Brain microvascular endothelial cell (primary cell): ENCODE measurements at regions not wholly inside any gene's neighbourhood (a gene's known extent, or its start where the extent isn't known, plus 50 kb on each side); places are given as distances from the start of the nearest gene placed in this dataset.

Experiments
- DNase-seq: peaks from one replicate; pipeline ENCODE4 v3.0.0-alpha.2; 2020
- H3K27ac ChIP-seq: fragments of 250-450 bp; sonication (Bioruptor Pico); 2 replicates; pipeline ENCODE4 v1.5.1; 2020; ENCODE audit warnings: mild to moderate bottlenecking, moderate library complexity
- H3K27me3 ChIP-seq: fragments of 250-450 bp; sonication (Bioruptor Pico); replicated peaks from 2 replicates; pipeline ENCODE4 v1.5.1; 2020; ENCODE audit warnings: mild to moderate bottlenecking
- H3K36me3 ChIP-seq: fragments of 250-450 bp; sonication (Bioruptor Pico); replicated peaks from 2 replicates; pipeline ENCODE4 v1.5.1; 2020; ENCODE audit warnings: mild to moderate bottlenecking
- H3K4me3 ChIP-seq: 2 replicates; pipeline ENCODE4 v1.5.1; 2011; ENCODE audit warnings: low read depth, mild to moderate bottlenecking, control low read depth, low read length, moderate library complexity
- in situ Hi-C: cut with HindIII; loops from 2 replicates; pipeline ENCODE4 v1.10.0; 2017; ENCODE audit warnings: low sequenced_read_pairs, low pct_ligation_motif_present
- TF ChIP-seq, protein P1 (sequence below): IDR thresholded peaks from 2 replicates; pipeline ENCODE4 v1.5.1; 2011; ENCODE audit warnings: low read depth, mild to moderate bottlenecking, moderate library complexity, low read length, control low read depth, inconsistent platforms; ENCODE audit errors: missing control alignments

GRCh38 chr2:54371460-54372065, 84.6 kb upstream of the SPTBN1 start:
- in situ Hi-C loops, result no loop called here
- TF ChIP-seq, protein P1, sequence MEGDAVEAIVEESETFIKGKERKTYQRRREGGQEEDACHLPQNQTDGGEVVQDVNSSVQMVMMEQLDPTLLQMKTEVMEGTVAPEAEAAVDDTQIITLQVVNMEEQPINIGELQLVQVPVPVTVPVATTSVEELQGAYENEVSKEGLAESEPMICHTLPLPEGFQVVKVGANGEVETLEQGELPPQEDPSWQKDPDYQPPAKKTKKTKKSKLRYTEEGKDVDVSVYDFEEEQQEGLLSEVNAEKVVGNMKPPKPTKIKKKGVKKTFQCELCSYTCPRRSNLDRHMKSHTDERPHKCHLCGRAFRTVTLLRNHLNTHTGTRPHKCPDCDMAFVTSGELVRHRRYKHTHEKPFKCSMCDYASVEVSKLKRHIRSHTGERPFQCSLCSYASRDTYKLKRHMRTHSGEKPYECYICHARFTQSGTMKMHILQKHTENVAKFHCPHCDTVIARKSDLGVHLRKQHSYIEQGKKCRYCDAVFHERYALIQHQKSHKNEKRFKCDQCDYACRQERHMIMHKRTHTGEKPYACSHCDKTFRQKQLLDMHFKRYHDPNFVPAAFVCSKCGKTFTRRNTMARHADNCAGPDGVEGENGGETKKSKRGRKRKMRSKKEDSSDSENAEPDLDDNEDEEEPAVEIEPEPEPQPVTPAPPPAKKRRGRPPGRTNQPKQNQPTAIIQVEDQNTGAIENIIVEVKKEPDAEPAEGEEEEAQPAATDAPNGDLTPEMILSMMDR, result no peak
- Histone ChIP-seq H3K36me3 (no peaks in the 10 kb centered on the region), H3K4me3 (no peak overlapping the region), H3K27me3 (no peaks in the 10 kb centered on the region), H3K27ac (no peak overlapping the region)
- no peak for DNase-seq

DNA sequence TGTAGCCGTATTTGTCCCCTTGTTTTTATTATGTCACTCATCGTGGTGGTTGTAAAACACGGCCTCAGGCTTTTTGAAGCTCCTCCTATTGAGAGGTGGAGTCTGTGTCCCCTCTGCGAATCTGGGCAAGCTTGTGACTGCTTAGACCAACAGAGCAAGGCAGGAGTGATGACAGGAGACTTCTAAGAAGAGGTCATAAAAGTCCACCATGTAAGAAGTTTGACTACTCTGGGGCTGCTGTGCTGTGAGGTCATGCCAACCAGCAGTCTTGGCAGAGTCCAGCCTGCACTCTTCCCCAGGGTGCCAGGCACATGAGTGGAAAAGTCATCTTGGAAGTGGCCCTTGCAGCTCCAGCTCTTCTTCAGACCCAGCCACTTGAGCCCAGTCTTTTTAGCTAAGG, 83.8 kb upstream of the SPTBN1 start:
- DNase-seq, result no peak
- in situ Hi-C loops, result no loop called here
- H3K4me3 ChIP-seq, result no peak overlapping the region
- H3K27ac ChIP-seq, result no peak overlapping the region
- H3K36me3 ChIP-seq, result no peaks in the 10 kb centered on the region
- TF ChIP-seq, protein P1, result no peak
- no peaks in the 10 kb centered on the region for H3K27me3 ChIP-seq

GRCh38 chr2:54373855-54374254, 82.3 kb upstream of the SPTBN1 start:
- H3K27ac ChIP-seq, result no peak overlapping the region
- H3K4me3 ChIP-seq, result no peak overlapping the region
- in situ Hi-C loops, result no loop called here
- TF ChIP-seq, protein P1, result no peak
- H3K36me3 ChIP-seq, result no peaks in the 10 kb centered on the region
- DNase-seq, result no peak
- no peaks in the 10 kb centered on the region for H3K27me3 ChIP-seq

DNA sequence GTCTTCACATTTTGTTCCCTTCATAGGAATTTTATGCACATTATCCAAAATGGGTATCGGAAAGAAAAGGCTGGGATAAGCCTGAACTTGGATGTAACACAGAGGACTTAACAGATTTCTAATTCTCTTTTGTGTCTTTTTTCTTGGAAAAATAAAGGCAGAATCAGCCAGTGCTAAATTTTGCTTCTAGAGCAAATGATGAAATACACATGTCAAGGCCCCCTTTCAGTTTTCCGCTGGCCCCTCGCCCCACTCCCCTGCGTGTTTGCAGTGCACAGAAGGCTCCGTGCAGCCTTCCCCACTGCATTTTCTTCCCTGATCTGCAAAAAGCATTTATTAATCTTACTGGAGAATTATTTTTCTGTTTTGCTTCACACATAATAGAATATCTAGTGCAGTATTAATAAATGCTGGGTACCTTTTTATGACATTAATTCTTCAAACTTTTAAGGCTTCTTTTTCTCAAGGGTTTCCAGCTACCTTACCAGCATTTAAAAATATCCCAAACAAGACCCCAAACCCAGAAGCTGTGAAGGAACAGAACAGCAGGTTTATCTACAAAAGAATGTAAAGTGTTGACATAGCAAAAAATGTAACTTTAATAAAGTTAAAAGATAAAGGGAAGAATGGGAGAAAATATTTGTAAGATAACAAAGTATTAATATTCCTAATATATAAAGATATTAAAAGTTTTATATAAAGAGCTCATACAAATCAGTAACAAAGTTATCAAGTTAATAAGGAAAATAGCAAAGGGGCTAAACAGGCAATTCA, 81.3 kb upstream of the SPTBN1 start:
- DNase-seq, result no peak
- Histone ChIP-seq H3K36me3 (no peaks in the 10 kb centered on the region), H3K27me3 (no peaks in the 10 kb centered on the region), H3K4me3 (no peak overlapping the region), H3K27ac (no peak overlapping the region)
- TF ChIP-seq, protein P1, result no peak
- in situ Hi-C loops, result no loop called here

GRCh38 chr2:54377451-54377850, 78.7 kb upstream of the SPTBN1 start:
- TF ChIP-seq, protein P1, result no peak
- Histone ChIP-seq H3K27ac (no peak overlapping the region), H3K4me3 (no peak overlapping the region), H3K36me3 (no peaks in the 10 kb centered on the region), H3K27me3 (no peaks in the 10 kb centered on the region)
- in situ Hi-C loops, result no loop called here
- DNase-seq, result no peak
